Esophagus mucosa (tissue), 1 donor: ENCODE measurements at regions not wholly inside any gene's neighbourhood (a gene's known extent, or its start where the extent isn't known, plus 50 kb on each side); places are given as distances from the start of the nearest gene placed in this dataset.
"Not testable (repeated sequence)": the region's sequence is repeated elsewhere in the genome, so short reads cannot be mapped to it uniquely, and the experiment has no call there.

Experiments
- ATAC-seq: fragments of 200-7000 bp; cut with Tn5 transposase; one replicate; pipeline ENCODE4 v1.9.1; 2020
- donor health status: DM: yes; HTN: yes; CAD: no.

GRCh38 chr1:79230751-79231150 is 224.2 kb upstream of the ADGRL4 start:
- not testable (repeated sequence) for ATAC-seq

GRCh38 chr1:79226963-79227362 is 220.4 kb upstream of the ADGRL4 start:
- no peak for ATAC-seq

DNA sequence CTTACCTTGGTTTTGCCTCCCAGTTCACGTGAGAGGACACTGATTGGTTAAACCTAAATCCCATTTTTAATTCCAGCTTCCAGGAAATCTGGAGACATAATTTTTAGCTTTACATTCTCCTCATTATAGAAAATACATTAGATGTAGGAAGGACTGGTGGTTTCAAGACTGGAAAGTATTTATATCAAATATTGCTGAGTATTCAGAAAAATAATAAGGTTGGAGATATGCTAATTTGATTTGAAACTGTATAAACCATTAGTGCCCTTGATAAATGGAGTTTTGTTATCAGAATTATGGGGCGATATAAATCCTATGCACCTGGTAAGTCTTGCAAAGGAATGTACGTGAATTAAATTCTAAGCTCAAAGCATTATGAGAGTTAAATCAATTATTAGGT is 218.0 kb upstream of the ADGRL4 start:
- ATAC-seq, result no peak

DNA sequence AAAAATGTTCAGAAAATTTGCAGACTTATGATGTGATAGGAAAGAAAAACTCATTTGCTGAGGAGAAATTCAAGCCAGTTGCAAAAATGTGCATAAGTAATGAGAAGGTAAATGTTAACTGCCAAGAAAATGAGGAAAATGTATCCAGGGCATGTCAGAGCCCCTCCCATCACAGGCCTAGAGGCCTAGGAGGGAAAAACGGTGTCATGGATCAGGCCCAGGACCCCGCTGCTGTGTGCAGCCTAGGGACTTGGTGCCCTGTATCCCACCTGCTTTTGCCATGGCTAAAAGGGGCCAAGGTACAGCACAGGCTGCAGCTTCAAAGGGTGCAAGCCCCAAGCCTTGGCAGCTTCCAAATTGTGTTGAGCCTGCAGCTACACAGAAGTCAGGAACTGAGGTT is 214.0 kb upstream of the ADGRL4 start:
- ATAC-seq, result no peak

DNA sequence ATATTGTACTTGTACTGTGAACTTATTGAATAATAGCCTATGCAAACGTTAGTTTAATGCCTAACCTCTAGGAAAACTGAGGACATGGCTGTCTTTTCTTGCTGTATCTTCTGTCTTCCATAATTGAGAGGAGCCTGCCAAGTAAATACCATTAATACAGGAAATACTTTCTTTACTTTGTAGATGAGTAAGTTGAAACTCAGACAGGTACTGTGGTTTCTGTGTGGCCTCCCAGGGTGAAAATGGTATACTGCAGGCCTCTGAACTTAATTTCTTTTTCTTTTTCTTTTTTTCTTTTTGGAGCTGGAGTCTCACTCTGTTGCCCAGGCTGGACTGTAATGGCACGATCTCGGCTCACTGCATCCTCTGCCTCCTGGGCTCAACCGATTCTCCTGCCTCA is 208.8 kb upstream of the ADGRL4 start:
- no peak for ATAC-seq

DNA sequence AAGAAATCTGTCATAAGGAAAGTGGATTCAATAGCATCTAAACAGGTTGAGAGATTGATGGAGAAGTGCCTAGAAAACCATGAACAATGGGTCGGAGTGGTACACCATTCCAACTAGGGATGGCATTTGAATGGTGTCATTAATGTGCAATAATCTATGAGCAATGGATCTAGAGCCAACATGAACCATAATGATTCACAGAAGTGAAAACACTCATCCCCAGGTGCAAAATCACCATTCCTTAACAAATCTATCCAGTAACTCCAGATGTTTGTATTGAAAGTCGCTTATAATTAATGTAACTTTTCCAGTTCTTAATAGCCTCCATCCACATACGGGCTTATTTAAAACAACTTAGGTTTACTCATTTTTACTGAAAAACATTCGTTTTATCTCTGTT is 201.3 kb upstream of the ADGRL4 start:
- ATAC-seq, result no peak

GRCh38 chr1:79207331-79207730 is 200.8 kb upstream of the ADGRL4 start:
- no peak for ATAC-seq

GRCh38 chr1:79204779-79205479 is 198.4 kb upstream of the ADGRL4 start:
- no peak for ATAC-seq

DNA sequence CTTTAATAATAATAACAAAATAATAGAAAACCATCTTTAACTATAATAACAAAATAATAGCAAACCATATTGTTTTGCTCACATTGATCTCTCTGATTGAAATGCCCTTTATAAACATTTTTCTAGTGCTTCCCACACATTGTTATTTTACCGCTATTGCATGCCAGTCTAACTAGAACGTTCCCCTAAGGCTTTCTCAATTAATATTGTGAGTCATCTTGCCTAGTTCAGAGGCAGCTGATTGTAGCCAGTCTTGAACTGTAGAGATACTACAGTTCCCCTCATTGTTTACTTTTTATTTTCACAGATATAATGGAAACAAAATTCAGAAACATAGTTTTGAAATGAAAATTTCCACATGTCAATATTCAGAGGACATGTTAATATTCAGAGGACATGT is 192.3 kb upstream of the ADGRL4 start:
- no peak for ATAC-seq

- ATAC-seq, result no peak
Measured at GRCh38 chr1:79197421-79197820, 190.9 kb upstream of the ADGRL4 start.

- ATAC-seq, result no peak
Measured at GRCh38 chr1:79196211-79196610, 189.7 kb upstream of the ADGRL4 start.

DNA sequence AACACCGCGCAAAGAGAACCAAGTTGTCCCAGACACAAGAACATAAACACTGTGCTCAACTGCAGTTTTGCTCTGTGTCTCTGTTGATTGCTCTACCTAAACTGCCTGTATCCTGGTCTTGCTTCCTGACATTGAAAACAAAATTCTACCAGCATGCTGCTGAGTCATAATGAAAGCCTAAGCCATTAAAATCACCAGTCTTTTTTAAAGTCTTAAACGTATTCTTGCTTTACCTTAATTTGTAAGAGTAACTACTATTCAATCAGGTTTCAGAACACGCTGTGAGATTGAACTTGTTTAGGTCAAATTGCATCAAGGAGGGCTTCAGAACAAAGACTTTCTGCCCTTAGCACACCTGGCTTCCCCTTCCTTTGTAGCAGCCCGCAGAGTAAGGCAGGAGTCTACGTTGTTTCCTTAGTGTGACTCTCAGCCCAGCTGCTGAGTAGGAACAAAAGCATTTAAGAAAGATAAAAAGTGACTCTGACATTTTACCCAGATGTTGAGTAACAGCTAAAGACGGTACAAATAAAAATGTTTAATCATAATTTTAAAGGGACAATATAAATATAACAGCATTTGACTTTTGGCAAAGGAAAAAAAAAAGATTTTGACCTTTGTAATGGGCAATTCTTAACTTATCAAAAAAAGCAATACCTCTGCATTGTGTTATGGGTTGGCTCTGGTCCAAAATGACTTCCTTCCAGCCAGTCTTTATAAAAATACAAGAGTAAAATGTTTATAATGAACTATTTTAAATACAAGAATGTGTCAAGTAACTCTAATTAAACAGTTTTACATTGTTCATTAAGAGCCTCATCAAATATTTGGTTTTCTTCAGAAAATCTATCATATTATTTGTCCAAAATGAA is 186.9 kb upstream of the ADGRL4 start:
- ATAC-seq, result no peak

DNA sequence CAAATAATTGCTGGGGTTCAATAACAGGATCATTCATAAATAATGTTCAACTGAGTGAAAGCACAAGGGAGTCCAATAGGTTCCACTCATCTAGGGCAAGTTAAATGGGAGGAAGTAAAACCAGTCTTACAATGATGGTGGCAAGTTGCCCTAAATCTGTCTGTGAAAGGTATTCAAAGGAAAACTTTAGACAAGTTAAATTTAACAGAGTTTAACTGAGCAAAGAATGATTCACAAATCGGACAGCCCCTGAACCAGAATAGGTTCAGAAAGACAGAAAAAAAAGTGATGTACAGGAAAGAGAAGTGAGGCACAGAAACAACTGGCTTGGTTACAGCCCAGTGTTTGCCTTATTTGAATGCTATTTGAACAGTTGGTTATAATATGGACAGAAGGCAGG is 183.5 kb upstream of the ADGRL4 start:
- ATAC-seq, result no peak

DNA sequence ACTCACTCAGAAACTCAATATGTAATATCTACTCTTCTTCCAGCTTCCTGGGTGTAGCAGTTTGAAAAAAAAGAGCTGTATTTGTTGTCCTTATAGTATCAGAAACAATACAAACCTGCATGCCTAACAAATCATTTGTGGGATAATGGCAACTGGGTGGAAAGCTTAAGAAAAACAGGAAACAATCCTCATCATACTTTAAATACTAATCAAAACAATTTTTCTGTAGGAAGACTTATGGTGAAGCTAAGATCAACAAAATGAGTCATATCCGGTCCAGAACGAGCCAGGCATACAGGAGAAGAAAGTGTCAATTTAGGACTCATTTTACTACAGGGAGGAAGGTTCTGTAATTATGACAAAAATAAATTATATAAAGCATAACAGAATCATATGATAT is 181.8 kb upstream of the ADGRL4 start:
- no peak for ATAC-seq

DNA sequence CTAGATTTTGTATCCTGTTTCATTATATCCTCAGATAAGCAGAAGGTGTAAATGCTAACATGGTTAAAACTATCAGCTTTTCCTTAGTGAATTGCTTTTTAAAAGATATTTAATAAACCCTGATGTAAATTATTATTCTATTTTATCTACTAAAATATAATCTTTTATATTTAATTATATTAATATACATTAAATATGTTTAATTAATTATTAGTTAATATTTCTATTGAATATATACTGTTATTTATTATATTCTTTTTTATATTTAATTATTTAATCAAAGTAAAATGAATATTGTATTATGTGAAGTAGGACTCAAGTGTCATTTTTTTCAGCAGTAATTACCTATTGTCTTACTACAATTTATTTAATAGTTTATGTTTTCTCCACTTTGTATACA is 179.7 kb upstream of the ADGRL4 start:
- no peak for ATAC-seq

- no peak for ATAC-seq
Measured at GRCh38 chr1:79177844-79178243, 171.3 kb upstream of the ADGRL4 start.

GRCh38 chr1:79161077-79161476 is 154.5 kb upstream of the ADGRL4 start:
- ATAC-seq, result no peak

DNA sequence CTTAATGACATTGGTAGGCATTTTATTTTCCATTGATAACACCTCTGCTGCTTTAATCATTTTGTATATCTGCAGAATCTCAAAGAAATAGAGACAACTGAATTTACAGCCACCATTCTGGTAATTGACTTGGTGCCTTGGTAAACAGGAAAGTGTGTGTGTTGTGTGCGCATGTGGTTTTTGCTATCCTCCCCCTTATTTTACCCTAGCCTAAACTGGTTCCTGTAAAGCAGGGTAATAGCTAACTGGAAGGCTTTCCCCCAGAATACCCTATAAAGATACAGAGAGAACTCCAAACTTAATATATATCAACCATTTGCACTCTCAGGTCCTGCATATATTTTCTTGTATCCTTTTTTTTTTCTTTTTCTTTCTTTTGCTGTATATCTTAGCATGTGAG is 149.5 kb upstream of the ADGRL4 start:
- no peak for ATAC-seq

- ATAC-seq, result no peak
Measured at GRCh38 chr1:79151006-79151796, 144.7 kb upstream of the ADGRL4 start.

DNA sequence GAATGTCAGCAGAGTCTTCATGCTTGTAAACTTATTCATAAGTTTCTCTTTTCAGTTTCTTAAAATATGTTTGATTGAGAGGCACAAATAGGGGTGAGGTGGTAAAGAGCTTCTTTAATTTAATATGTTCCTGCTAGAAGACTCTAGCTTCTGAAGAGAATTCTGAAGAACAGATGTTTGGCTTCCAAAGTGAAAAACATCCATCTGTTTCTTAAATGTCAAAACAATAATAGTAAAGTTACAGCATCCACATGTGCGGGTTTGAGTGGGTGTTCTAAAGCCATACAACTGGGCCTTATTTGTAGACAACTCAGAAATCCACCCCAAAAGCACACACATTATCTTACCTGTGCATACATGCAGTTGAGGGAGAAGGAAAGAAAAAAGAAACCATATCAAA is 144.0 kb upstream of the ADGRL4 start:
- no peak for ATAC-seq

DNA sequence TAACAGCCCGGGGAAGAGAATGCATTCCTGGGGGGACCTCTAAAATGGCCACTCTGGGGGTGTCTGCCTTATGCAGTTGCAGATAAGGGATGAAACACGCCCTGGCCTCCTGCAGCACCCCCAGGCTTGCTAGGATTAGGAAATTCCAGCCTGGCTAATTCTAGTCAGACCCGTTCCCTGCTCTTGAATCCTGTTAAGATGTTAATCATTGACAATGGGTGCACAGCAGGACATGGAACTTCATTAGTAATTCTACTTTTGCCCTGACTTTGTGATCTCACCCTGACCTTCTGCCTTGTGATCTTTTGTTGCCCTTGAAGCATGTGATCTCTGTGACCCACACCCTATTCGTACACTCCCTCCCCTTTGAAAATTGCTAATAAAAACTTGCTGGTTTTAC is 131.7 kb upstream of the ADGRL4 start:
- not testable (repeated sequence) for ATAC-seq

GRCh38 chr1:79133774-79134364 is 127.3 kb upstream of the ADGRL4 start:
- ATAC-seq, result no peak

DNA sequence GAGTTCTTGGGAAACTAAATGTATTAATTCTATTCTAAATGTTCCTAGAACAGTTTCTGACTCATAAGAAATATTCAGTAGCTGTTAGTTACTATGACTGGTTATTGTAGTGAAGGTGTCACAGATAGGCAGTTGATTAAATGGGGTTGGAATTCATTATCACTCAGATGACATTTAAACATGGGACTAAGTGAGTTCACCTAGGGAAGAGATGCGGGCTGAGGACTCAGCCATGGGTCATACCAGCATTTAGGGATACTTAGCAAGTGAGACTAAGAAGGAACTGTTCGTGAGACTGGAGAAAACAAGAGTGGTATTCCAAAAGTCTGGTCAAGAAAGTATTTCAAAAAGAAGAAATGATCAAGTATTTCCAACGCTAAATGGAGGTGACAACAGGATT is 125.1 kb upstream of the ADGRL4 start:
- ATAC-seq, result no peak
